ENCODE measurements at regions not wholly inside any gene's neighbourhood (a gene's known extent, or its start where the extent isn't known, plus 50 kb on each side); places are given as distances from the start of the nearest gene placed in this dataset.
A peak's percentile ranks its signal among the peaks of the same experiment; 100 is the strongest.

DNA sequence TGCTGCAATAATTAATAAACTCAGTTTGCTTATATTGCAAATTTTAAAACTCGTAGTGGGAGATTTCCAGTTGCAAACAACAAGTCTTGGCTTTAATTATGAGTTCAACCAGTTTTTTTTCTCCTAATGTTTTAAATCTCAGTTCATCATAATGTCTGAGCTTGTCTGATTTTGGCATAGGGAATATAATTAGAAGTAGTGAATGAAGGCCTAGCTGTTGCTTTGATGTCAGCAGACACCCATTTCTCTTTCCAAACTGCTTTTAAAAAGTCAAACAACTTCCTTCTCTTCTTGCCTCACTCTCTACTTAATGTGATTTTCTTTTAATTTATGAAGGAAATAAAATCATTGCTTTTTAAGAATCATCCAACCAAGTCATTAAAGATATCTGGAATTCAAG is 1462.1 kb downstream of the DPP10 start:
- 80% methylated on average over 1 of the region's 1 CpG for WGBS
- no peaks in the 10 kb centered on the region for H3K9me3 ChIP-seq (ENCODE audit: control insufficient read depth, low read length)

DNA sequence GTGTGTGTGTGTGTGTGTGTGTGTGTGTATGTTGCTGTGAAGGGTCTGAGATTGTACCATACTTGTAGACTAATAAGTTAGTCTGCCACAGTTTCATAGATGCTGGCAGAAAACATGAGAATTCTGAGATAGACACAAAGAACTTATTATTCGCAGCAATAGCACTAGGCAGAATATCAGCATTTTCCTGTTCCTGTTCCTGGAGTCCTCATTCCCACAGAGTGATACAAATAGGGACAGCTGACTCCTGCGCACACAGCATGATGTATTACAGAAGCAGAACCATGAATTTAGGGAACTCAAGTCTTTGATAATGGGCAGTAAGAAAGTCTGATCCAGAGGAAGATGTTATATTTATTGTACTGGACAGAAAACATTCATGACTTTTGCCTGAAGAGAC is 1466.3 kb downstream of the DPP10 start:
- Histone ChIP-seq H3K9me3 (ENCODE audit: control insufficient read depth, low read length) (no peaks in the 10 kb centered on the region), H3K4me3 (ENCODE audit: low read length) (no peak overlapping the region), H3K4me1 (ENCODE audit: control insufficient read depth, insufficient read depth, low read length) (no peaks in the 10 kb centered on the region), H3K27ac (ENCODE audit: low read length) (no peak overlapping the region), H3K27me3 (ENCODE audit: control insufficient read depth, insufficient read depth) (no peaks in the 10 kb centered on the region)
- ATAC-seq: peak; percentile 44 to 71
- no peak for DNase-seq
- intact Hi-C loops (cut with DNase I): no loop called here
- WGBS: 46% methylated on average over 2 of the region's 2 CpGs

More for the DNA sequence above, 1462.1 kb downstream of the DPP10 start:
- H3K27me3 ChIP-seq (ENCODE audit: control insufficient read depth, insufficient read depth): no peaks in the 10 kb centered on the region
- ATAC-seq (no peak), DNase-seq (no peak)
- no peak overlapping the region for H3K27ac ChIP-seq (ENCODE audit: low read length)
- intact Hi-C loops (cut with DNase I): no loop called here
- no peaks in the 10 kb centered on the region for H3K4me1 ChIP-seq (ENCODE audit: control insufficient read depth, insufficient read depth, low read length)
- H3K4me3 ChIP-seq (ENCODE audit: low read length): no peak overlapping the region

DNA sequence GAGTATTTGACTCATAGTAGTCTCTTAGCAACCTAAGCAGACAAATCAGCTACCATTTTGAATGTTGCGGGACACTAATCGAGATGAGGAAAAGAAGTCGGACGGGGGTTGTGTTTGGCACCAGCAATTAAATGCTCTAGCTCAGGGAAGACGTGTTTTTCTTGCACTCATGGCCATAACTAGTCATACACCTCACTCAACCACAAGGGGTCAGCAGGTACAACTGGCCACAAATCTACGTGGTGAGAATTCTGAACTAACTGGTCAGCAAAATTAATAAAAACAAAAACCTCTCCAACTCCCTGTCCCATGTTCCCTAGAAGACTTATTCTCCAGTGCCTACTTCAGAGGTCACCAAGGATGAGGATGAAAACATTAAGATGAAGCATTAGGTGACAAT is 1467.8 kb downstream of the DPP10 start:
- WGBS: 71% methylated on average over 6 of the region's 6 CpGs
- intact Hi-C loops (cut with DNase I): no loop called here
- ATAC-seq (no peak), DNase-seq (no peak)
- Histone ChIP-seq H3K4me3 (ENCODE audit: low read length) (no peak overlapping the region), H3K27ac (ENCODE audit: low read length) (no peak overlapping the region), H3K4me1 (ENCODE audit: control insufficient read depth, insufficient read depth, low read length) (no peaks in the 10 kb centered on the region), H3K9me3 (ENCODE audit: control insufficient read depth, low read length) (no peaks in the 10 kb centered on the region), H3K27me3 (ENCODE audit: control insufficient read depth, insufficient read depth) (no peaks in the 10 kb centered on the region)

DNA sequence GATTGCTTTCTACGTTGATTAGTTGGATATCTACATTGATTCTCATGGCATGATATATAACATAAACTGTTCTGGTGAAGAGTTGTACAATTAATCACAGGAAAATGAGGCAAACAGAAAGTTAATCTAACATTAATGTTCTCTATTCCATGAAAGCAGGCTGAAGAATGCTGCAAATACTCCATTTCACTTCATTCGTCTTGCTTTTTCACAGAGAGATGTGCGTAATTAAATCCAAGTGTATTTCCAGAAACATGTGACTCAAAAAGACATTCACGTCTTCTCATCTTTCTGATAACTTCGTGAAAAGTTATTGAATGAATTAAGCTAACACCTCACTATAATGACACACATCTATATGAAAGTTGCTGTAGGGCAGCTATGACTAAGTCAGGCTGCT is 1471.5 kb downstream of the DPP10 start:
- 73% methylated on average over 5 of the region's 5 CpGs for WGBS
- no peaks in the 10 kb centered on the region for H3K27me3 ChIP-seq (ENCODE audit: control insufficient read depth, insufficient read depth)
- no peak overlapping the region for H3K27ac ChIP-seq (ENCODE audit: low read length)
- H3K4me3 ChIP-seq (ENCODE audit: low read length): no peak overlapping the region
- intact Hi-C loops (cut with DNase I): no loop called here
- no peak for ATAC-seq
- H3K9me3 ChIP-seq (ENCODE audit: control insufficient read depth, low read length): no peaks in the 10 kb centered on the region
- no peaks in the 10 kb centered on the region for H3K4me1 ChIP-seq (ENCODE audit: control insufficient read depth, insufficient read depth, low read length)
- no peak for DNase-seq

DNA sequence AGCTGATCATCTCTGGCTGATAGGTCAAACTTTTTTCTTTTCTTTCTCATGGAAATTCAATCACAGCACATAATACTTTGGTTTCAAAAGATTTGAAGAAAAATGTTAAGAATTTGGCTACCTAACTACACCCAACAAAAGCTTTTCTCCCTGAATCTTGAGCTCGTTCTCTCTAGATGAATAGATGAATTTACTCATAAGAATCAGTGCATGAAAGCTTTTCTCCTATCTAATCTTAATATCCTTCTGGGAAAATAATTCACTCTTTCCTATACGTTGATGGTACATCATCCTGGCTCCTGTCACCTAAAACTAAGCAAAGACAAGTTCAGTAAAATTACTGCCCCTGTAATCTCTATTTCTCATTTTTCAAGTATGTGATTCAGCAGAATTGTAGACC is 1479.1 kb downstream of the DPP10 start:
- no peak overlapping the region for H3K4me3 ChIP-seq (ENCODE audit: low read length)
- H3K4me1 ChIP-seq (ENCODE audit: control insufficient read depth, insufficient read depth, low read length): no peaks in the 10 kb centered on the region
- H3K9me3 ChIP-seq (ENCODE audit: control insufficient read depth, low read length): no peaks in the 10 kb centered on the region
- H3K27me3 ChIP-seq (ENCODE audit: control insufficient read depth, insufficient read depth): no peaks in the 10 kb centered on the region
- WGBS: 52% methylated on average over 2 of the region's 2 CpGs
- ATAC-seq (no peak), DNase-seq (no peak)
- intact Hi-C loops (cut with DNase I): no loop called here
- H3K27ac ChIP-seq (ENCODE audit: low read length): no peak overlapping the region

DNA sequence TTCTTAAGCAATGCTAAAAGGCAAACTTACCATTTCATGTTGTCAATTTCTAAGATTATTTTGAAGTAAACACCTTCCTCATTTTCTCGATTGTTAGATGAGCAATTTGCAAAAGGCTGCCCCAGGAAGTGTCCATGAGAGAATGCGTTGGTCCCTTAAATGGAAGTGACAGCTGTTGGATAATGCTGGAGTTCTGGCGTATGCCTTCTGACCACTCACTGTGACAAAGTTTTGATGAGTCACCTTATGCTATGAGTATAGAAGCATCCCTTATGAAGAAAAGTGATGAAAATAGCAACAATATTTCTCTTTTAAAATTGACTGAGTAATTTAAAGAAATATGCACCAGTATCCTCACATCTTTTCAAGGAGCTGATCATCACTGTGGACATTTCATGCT is 1497.5 kb downstream of the DPP10 start:
- Histone ChIP-seq H3K9me3 (ENCODE audit: control insufficient read depth, low read length) (no peaks in the 10 kb centered on the region), H3K27ac (ENCODE audit: low read length) (no peak overlapping the region), H3K27me3 (ENCODE audit: control insufficient read depth, insufficient read depth) (no peaks in the 10 kb centered on the region), H3K4me3 (ENCODE audit: low read length) (no peak overlapping the region), H3K4me1 (ENCODE audit: control insufficient read depth, insufficient read depth, low read length) (no peaks in the 10 kb centered on the region)
- 68% methylated on average over 3 of the region's 3 CpGs for WGBS
- DNase-seq (no peak), ATAC-seq (no peak)
- intact Hi-C loops (cut with DNase I): no loop called here

DNA sequence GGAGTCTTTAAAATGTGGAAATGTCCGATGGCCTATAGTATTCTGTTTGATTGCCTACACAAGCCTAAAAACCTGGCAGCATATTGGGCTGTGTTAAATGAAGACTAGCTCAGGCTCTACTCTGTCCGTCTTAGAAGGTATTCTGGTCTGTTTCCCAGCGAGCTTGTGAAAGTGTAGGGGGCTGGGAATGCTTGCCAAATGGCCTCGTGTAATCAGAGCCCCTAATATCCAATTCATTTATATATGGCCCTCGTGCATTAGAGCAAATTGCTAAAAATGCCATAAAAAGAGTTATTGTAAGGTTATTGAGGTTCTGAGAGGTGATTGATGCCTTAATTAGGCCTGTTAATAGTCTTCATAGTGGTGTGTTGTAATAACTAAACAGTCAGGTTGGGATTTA is 1500.4 kb downstream of the DPP10 start:
- DNase-seq: no peak
- H3K4me1 ChIP-seq (ENCODE audit: control insufficient read depth, insufficient read depth, low read length): no peaks in the 10 kb centered on the region
- intact Hi-C loops (cut with DNase I): no loop called here
- no peaks in the 10 kb centered on the region for H3K9me3 ChIP-seq (ENCODE audit: control insufficient read depth, low read length)
- no peak overlapping the region for H3K27ac ChIP-seq (ENCODE audit: low read length)
- 65% methylated on average over 5 of the region's 5 CpGs for WGBS
- no peak for ATAC-seq
- no peaks in the 10 kb centered on the region for H3K27me3 ChIP-seq (ENCODE audit: control insufficient read depth, insufficient read depth)
- H3K4me3 ChIP-seq (ENCODE audit: low read length): no peak overlapping the region

DNA sequence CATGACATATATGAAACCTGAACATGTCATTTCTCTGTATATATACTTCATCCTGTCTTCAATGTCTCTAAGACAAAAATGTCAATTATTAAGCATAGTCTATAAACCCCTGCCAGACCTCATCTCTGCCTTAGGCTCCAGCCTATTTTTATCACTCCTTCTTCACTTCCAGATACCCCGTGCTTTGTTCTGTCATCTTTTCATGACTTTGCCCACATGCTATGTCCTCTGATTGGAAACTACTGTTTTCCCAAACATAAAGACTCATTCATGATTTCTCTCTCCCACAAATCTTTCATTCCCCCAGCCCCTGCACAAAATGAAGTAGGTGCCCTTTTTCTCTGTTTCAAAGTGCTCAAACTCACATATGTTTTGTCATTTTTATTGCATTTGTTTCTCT is 1503.9 kb downstream of the DPP10 start:
- Histone ChIP-seq H3K4me1 (ENCODE audit: control insufficient read depth, insufficient read depth, low read length) (no peaks in the 10 kb centered on the region), H3K27ac (ENCODE audit: low read length) (no peak overlapping the region), H3K4me3 (ENCODE audit: low read length) (no peak overlapping the region), H3K9me3 (ENCODE audit: control insufficient read depth, low read length) (no peaks in the 10 kb centered on the region), H3K27me3 (ENCODE audit: control insufficient read depth, insufficient read depth) (no peaks in the 10 kb centered on the region)
- 32% methylated on average over 1 of the region's 1 CpG for WGBS
- intact Hi-C loops (cut with DNase I): no loop called here
- ATAC-seq (no peak), DNase-seq (no peak)

DNA sequence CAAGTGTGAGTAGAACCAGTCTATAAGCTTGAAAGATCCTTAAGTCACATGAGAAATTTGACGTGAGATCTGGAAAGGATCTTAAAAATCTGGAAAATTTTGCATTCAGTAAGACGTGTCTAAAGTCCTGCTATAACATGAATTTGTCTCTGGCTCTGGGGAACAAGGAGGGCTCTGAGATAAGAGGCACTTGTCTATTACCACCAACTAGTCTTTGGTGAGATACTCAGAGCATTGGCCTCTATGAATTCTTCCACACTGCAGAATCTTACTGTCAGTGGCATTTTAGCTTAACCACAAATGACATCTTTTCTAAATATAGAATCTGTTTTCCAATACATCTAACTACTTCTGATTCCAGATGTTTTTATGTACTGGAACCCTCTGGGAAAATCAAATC is 1504.5 kb downstream of the DPP10 start:
- H3K27ac ChIP-seq (ENCODE audit: low read length): no peak overlapping the region
- WGBS: 51% methylated on average over 2 of the region's 2 CpGs
- H3K9me3 ChIP-seq (ENCODE audit: control insufficient read depth, low read length): no peaks in the 10 kb centered on the region
- ATAC-seq (no peak), DNase-seq (no peak)
- no peak overlapping the region for H3K4me3 ChIP-seq (ENCODE audit: low read length)
- no peaks in the 10 kb centered on the region for H3K27me3 ChIP-seq (ENCODE audit: control insufficient read depth, insufficient read depth)
- intact Hi-C loops (cut with DNase I): no loop called here
- H3K4me1 ChIP-seq (ENCODE audit: control insufficient read depth, insufficient read depth, low read length): no peaks in the 10 kb centered on the region

DNA sequence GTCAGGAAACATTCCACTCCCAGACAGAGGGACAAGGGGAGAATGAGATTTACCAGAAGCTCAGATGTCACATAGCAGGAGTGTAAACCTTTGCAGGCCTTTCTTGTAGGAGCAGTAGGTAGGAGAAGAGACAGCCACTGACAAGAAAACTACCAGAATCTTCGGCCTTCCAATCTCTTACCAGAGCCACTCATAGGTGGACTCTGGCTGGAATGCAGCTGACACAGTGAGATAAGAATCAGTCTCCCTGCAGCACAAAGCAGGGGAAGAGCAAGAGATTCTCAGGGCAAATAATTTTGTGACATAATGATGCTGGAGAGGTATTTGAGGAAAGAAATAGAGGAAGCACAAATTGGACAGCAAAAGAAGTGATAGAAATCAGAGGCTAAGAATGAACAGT is 1534.5 kb downstream of the DPP10 start:
- no peak for DNase-seq
- intact Hi-C loops (cut with DNase I): no loop called here
- no peak overlapping the region for H3K27ac ChIP-seq (ENCODE audit: low read length)
- H3K27me3 ChIP-seq (ENCODE audit: control insufficient read depth, insufficient read depth): no peaks in the 10 kb centered on the region
- no peaks in the 10 kb centered on the region for H3K9me3 ChIP-seq (ENCODE audit: control insufficient read depth, low read length)
- H3K4me1 ChIP-seq (ENCODE audit: control insufficient read depth, insufficient read depth, low read length): no peaks in the 10 kb centered on the region
- WGBS: 21% methylated on average over 1 of the region's 1 CpG
- no peak overlapping the region for H3K4me3 ChIP-seq (ENCODE audit: low read length)
- ATAC-seq: no peak

DNA sequence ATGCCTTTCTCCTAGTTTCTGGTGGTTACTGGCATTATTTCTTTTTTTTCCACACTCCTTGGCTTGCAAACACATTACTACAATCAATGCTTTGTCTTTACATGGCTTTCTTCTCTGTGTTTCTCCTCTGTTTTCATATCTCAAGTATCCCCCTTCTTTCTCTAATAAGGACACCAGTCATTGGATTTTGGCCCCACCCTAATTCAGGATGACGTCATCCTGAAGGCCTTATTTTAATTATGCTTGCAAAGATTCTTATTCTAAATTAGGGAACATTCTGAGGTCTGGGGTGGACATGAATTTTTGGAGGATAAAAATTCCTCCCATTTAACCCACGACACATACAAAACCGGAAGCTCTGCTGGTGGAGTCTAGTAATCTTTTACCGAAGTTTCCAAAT is 1556.6 kb downstream of the DPP10 start:
- no peak for DNase-seq
- H3K4me1 ChIP-seq (ENCODE audit: control insufficient read depth, insufficient read depth, low read length): no peaks in the 10 kb centered on the region
- 81% methylated on average over 4 of the region's 4 CpGs for WGBS
- ATAC-seq: no peak
- intact Hi-C loops (cut with DNase I): no loop called here
- no peak overlapping the region for H3K4me3 ChIP-seq (ENCODE audit: low read length)
- no peak overlapping the region for H3K27ac ChIP-seq (ENCODE audit: low read length)
- H3K27me3 ChIP-seq (ENCODE audit: control insufficient read depth, insufficient read depth): no peaks in the 10 kb centered on the region
- H3K9me3 ChIP-seq (ENCODE audit: control insufficient read depth, low read length): no peaks in the 10 kb centered on the region

DNA sequence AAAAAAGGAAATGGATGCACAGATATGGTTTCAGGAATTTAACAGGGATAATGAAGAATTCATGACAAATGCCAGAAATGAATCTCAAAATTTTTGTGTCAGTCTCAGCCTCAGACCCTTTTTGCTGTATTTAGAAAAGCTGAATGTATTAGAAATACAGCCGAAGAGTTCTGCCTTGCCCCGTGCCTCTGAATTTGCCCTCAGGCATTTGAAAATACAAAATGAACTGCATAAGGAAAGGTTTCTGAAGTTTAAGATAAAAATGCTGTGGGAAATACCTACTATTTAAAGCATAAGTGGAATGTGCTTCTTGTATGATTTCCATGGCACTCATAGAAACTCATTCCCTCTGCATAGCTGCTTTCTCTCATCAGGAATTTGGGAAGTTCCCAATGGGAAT is 1580.6 kb downstream of the DPP10 start:
- intact Hi-C loops (cut with DNase I): no loop called here
- Histone ChIP-seq H3K9me3 (ENCODE audit: control insufficient read depth, low read length) (no peaks in the 10 kb centered on the region), H3K27ac (ENCODE audit: low read length) (no peak overlapping the region), H3K4me1 (ENCODE audit: control insufficient read depth, insufficient read depth, low read length) (no peaks in the 10 kb centered on the region), H3K27me3 (ENCODE audit: control insufficient read depth, insufficient read depth) (no peaks in the 10 kb centered on the region), H3K4me3 (ENCODE audit: low read length) (no peak overlapping the region)
- DNase-seq (no peak), ATAC-seq (no peak)
- 71% methylated on average over 2 of the region's 2 CpGs for WGBS
